Epithelial cell of esophagus (primary cell): ENCODE measurements at regions not wholly inside any gene's neighbourhood (a gene's known extent, or its start where the extent isn't known, plus 50 kb on each side); places are given as distances from the start of the nearest gene placed in this dataset.

ENCODE experiments used
- DNase-seq: peaks from one replicate; pipeline ENCODE4 v3.0.0; 2010; ENCODE audit warnings: low read depth
- H3K4me3 ChIP-seq: 2 replicates; pipeline ENCODE4 v1.5.1; 2011; ENCODE audit warnings: mild to moderate bottlenecking, low read length, control low read depth
- CTCF ChIP-seq: IDR thresholded peaks from 2 replicates; pipeline ENCODE4 v1.5.1; 2011; ENCODE audit warnings: low read depth, mild to moderate bottlenecking, low read length, control low read depth, inconsistent platforms; ENCODE audit not compliant: insufficient read depth; ENCODE audit errors: missing control alignments

GRCh38 chr3:194858382-194858781, 172.7 kb downstream of the FAM43A start:
- H3K4me3 ChIP-seq, result no peak overlapping the region
- DNase-seq, result no peak
- no peak for TF ChIP-seq CTCF

- no peak for DNase-seq
Observed at GRCh38 chr3:194860725-194861124, 175.0 kb downstream of the FAM43A start.

GRCh38 chr3:194861375-194861774, 175.7 kb downstream of the FAM43A start:
- no peak overlapping the region for H3K4me3 ChIP-seq
- no peak for DNase-seq
- no peak for TF ChIP-seq CTCF

More at GRCh38 chr3:194860725-194861124, 175.0 kb downstream of the FAM43A start:
- no peak overlapping the region for H3K4me3 ChIP-seq
- TF ChIP-seq CTCF, result no peak

- no peak for DNase-seq
- no peak for TF ChIP-seq CTCF
- H3K4me3 ChIP-seq, result no peak overlapping the region
Observed at GRCh38 chr3:194865061-194865460, 179.4 kb downstream of the FAM43A start.

GRCh38 chr3:194865615-194866014, 179.9 kb downstream of the FAM43A start:
- no peak for DNase-seq
- no peak overlapping the region for H3K4me3 ChIP-seq
- no peak for TF ChIP-seq CTCF

GRCh38 chr3:194866236-194866635, 180.6 kb downstream of the FAM43A start:
- no peak for TF ChIP-seq CTCF
- DNase-seq, result peak; percentile 33
- no peak overlapping the region for H3K4me3 ChIP-seq

GRCh38 chr3:194867270-194867983, 181.7 kb downstream of the FAM43A start:
- no peak overlapping the region for H3K4me3 ChIP-seq
- no peak for TF ChIP-seq CTCF
- DNase-seq, result no peak
